ENCODE measurements at regions not wholly inside any gene's neighbourhood (a gene's known extent, or its start where the extent isn't known, plus 50 kb on each side); places are given as distances from the start of the nearest gene placed in this dataset.

DNA sequence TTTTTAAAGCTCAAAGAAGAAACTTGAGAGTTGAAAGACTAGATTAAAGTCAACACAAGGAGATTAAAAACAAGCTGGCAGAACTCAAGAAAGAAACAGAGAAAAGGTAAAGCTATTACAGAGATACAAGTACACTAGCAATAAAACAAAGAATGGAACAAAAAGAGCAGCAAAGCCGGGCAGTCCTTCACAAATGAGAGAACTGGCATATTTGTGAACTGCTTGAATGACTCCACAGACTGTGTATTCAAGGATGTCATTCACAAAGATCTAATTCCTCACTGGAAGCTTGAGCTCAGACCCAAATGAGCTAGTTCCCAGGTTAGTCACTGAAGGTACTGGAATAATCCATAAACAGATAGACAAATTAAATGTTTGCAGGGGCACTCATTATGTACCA is 318.0 kb downstream of the MYCN start:
- POLR2A ChIA-PET = no interaction called here
- H3K27ac ChIP-seq (ENCODE audit: low read length in 2 of 2) = no peak overlapping the region
- H3K4me3 Mint-ChIP-seq = no peak overlapping the region
- H3K27me3 Mint-ChIP-seq = peaks cover 9% of the 10 kb centered on the region
- H3K9me3 Mint-ChIP-seq (ENCODE audit: insufficient read depth) = no peaks in the 10 kb centered on the region
- H3K79me2 ChIP-seq (ENCODE audit: control insufficient read depth, insufficient read depth, low read length) = no peaks in the 10 kb centered on the region
- no peak for DNase-seq
- no peak for ATAC-seq (ENCODE audit: low read depth)
- CTCF ChIA-PET = no interaction called here
- no peak overlapping the region for H2AFZ ChIP-seq (ENCODE audit: insufficient read depth, low read depth, low read length, poor library complexity, severe bottlenecking)
- TF ChIP-seq CTCF (IDR thresholded peaks at IDR 0.05) (no peak), EZH2 (IDR thresholded peaks at IDR 0.05; ENCODE audit: borderline replicate concordance, insufficient read depth, low read depth, low read length, poor library complexity, severe bottlenecking) (no peak)
- H4K20me1 ChIP-seq (ENCODE audit: control insufficient read depth, insufficient read depth, low read length, poor library complexity, severe bottlenecking) = no peaks in the 10 kb centered on the region
- intact Hi-C loops (cut with micrococcal nuclease) = no loop called here
- peaks cover 0 to 5% (median 0%) of the 10 kb centered on the region in 4 experiments for H3K27me3 ChIP-seq (replicated peaks in 1 of 4; ENCODE audit: control extremely low read depth in 1 of 4, control insufficient read depth in 3 of 4, insufficient read depth in 4 of 4, low read length in 3 of 4)
- H3K4me1 ChIP-seq (ENCODE audit: control insufficient read depth in 2 of 2, insufficient read depth in 2 of 2, low read length in 2 of 2) = no peaks in the 10 kb centered on the region
- 100% methylated on average over 1 of the region's 1 CpG for WGBS (ENCODE audit: insufficient coverage)
- H3K4me2 ChIP-seq (replicated peaks; ENCODE audit: low read depth, low read length, poor library complexity, severe bottlenecking) = no peak overlapping the region
- H3K4me3 ChIP-seq (ENCODE audit: control extremely low read depth in 1 of 5, extremely low read depth in 1 of 5, insufficient read depth in 1 of 5, low read depth in 2 of 5, low read length in 4 of 5) = no peak overlapping the region
- H3K27ac Mint-ChIP-seq = no peak overlapping the region
- H3K36me3 ChIP-seq (replicated peaks in 1 of 2; ENCODE audit: control extremely low read depth in 1 of 2, control insufficient read depth in 1 of 2, extremely low read depth in 1 of 2, insufficient read depth in 2 of 2, low read length in 1 of 2) = no peaks in the 10 kb centered on the region
- no peaks in the 10 kb centered on the region for H3K4me1 Mint-ChIP-seq
- H3K9me3 ChIP-seq (ENCODE audit: control extremely low read depth in 1 of 3, control insufficient read depth in 2 of 3, insufficient read depth in 1 of 3, low read length in 2 of 3) = no peaks in the 10 kb centered on the region
- no peak overlapping the region for H3K9ac ChIP-seq (ENCODE audit: low read length)

- H3K9ac ChIP-seq (ENCODE audit: low read length) = no peak overlapping the region
- H3K27me3 ChIP-seq (replicated peaks in 1 of 4; ENCODE audit: control extremely low read depth in 1 of 4, control insufficient read depth in 3 of 4, insufficient read depth in 4 of 4, low read length in 3 of 4) = peaks cover 0 to 5% (median 0%) of the 10 kb centered on the region in 4 experiments
- DNase-seq = no peak
- Mint-ChIP-seq H3K4me1 (no peaks in the 10 kb centered on the region), H3K27ac (no peak overlapping the region), H3K4me3 (no peak overlapping the region), H3K9me3 (ENCODE audit: insufficient read depth) (no peaks in the 10 kb centered on the region), H3K27me3 (peaks cover 8% of the 10 kb centered on the region)
- CTCF ChIA-PET = interaction anchor here (0.6 kb wide), 1 partner anchor 28 kb away, joined by 5 read pairs; no protein-coding TSS in a partner anchor
- H3K4me1 ChIP-seq (ENCODE audit: control insufficient read depth in 2 of 2, insufficient read depth in 2 of 2, low read length in 2 of 2) = no peaks in the 10 kb centered on the region
- H2AFZ ChIP-seq (ENCODE audit: insufficient read depth, low read depth, low read length, poor library complexity, severe bottlenecking) = no peak overlapping the region
- H4K20me1 ChIP-seq (ENCODE audit: control insufficient read depth, insufficient read depth, low read length, poor library complexity, severe bottlenecking) = no peaks in the 10 kb centered on the region
- no peak overlapping the region for H3K4me3 ChIP-seq (ENCODE audit: control extremely low read depth in 1 of 5, extremely low read depth in 1 of 5, insufficient read depth in 1 of 5, low read depth in 2 of 5, low read length in 4 of 5)
- H3K9me3 ChIP-seq (ENCODE audit: control extremely low read depth in 1 of 3, control insufficient read depth in 2 of 3, insufficient read depth in 1 of 3, low read length in 2 of 3) = no peaks in the 10 kb centered on the region
- no peak for ATAC-seq (ENCODE audit: low read depth)
- TF ChIP-seq CTCF (IDR thresholded peaks at IDR 0.05) = no peak
- no peak for TF ChIP-seq EZH2 (IDR thresholded peaks at IDR 0.05; ENCODE audit: borderline replicate concordance, insufficient read depth, low read depth, low read length, poor library complexity, severe bottlenecking)
- intact Hi-C loops (cut with micrococcal nuclease) = no loop called here
- no peak overlapping the region for H3K4me2 ChIP-seq (replicated peaks; ENCODE audit: low read depth, low read length, poor library complexity, severe bottlenecking)
- no peak overlapping the region for H3K27ac ChIP-seq (ENCODE audit: low read length in 2 of 2)
- POLR2A ChIA-PET = no interaction called here
- no peaks in the 10 kb centered on the region for H3K79me2 ChIP-seq (ENCODE audit: control insufficient read depth, insufficient read depth, low read length)
- no peaks in the 10 kb centered on the region for H3K36me3 ChIP-seq (replicated peaks in 1 of 2; ENCODE audit: control extremely low read depth in 1 of 2, control insufficient read depth in 1 of 2, extremely low read depth in 1 of 2, insufficient read depth in 2 of 2, low read length in 1 of 2)
- 79% methylated on average over 4 of the region's 6 CpGs for WGBS (ENCODE audit: insufficient coverage)
Observed at GRCh38 chr2:16257322-16258028, 317.1 kb downstream of the MYCN start.

Data from B cell (primary cell).